ENCODE measurements at regions not wholly inside any gene's neighbourhood (a gene's known extent, or its start where the extent isn't known, plus 50 kb on each side); places are given as distances from the start of the nearest gene placed in this dataset.

- TF ChIP-seq POLR2A (IDR thresholded peaks at IDR 0.05) (no peak), CTCF (IDR thresholded peaks at IDR 0.05) (peak in 1 of 6 experiments; percentile 4)
Observed at GRCh38 chr21:22575165-22575584, 1577.0 kb downstream of the NCAM2 start.

Data from upper lobe of left lung (tissue), 4 donors.